ENCODE measurements at regions not wholly inside any gene's neighbourhood (a gene's known extent, or its start where the extent isn't known, plus 50 kb on each side); places are given as distances from the start of the nearest gene placed in this dataset.

GRCh38 chr13:47126432-47126831 lies 229.6 kb upstream of the HTR2A start:
- DNase-seq (ENCODE audit: low read depth): peak; percentile 12
- no peak for TF ChIP-seq MAX (IDR thresholded peaks at IDR 0.05; ENCODE audit: low read depth, low read length)
- TF ChIP-seq CTCF (IDR thresholded peaks at IDR 0.05; ENCODE audit: low read depth, low read length): no peak
- no peak for TF ChIP-seq POLR2A (IDR thresholded peaks at IDR 0.05; ENCODE audit: extremely low read depth, insufficient read length)
- no peak overlapping the region for H3K4me3 ChIP-seq (ENCODE audit: low read depth, low read length)

GRCh38 chr13:47121092-47121763 lies 224.4 kb upstream of the HTR2A start:
- no peak for TF ChIP-seq POLR2A (IDR thresholded peaks at IDR 0.05; ENCODE audit: extremely low read depth, insufficient read length)
- TF ChIP-seq MAX (IDR thresholded peaks at IDR 0.05; ENCODE audit: low read depth, low read length): no peak
- no peak for TF ChIP-seq CTCF (IDR thresholded peaks at IDR 0.05; ENCODE audit: low read depth, low read length)
- no peak for TF ChIP-seq MYC (IDR thresholded peaks at IDR 0.05; ENCODE audit: low read depth, low read length)

GRCh38 chr13:47120282-47120681 lies 223.4 kb upstream of the HTR2A start:
- no peak for TF ChIP-seq CTCF (IDR thresholded peaks at IDR 0.05; ENCODE audit: low read depth, low read length)
- DNase-seq (ENCODE audit: low read depth): no peak
- H3K4me3 ChIP-seq (ENCODE audit: low read depth, low read length): no peak overlapping the region

More at GRCh38 chr13:47121092-47121763, 224.4 kb upstream of the HTR2A start:
- H3K4me3 ChIP-seq (ENCODE audit: low read depth, low read length): no peak overlapping the region
- DNase-seq (ENCODE audit: low read depth): no peak

GRCh38 chr13:47119575-47120235 lies 222.9 kb upstream of the HTR2A start:
- TF ChIP-seq POLR2A (IDR thresholded peaks at IDR 0.05; ENCODE audit: extremely low read depth, insufficient read length) (no peak), CTCF (IDR thresholded peaks at IDR 0.05; ENCODE audit: low read depth, low read length) (no peak), MYC (IDR thresholded peaks at IDR 0.05; ENCODE audit: low read depth, low read length) (no peak), MAX (IDR thresholded peaks at IDR 0.05; ENCODE audit: low read depth, low read length) (no peak)
- no peak for DNase-seq (ENCODE audit: low read depth)

GRCh38 chr13:47117268-47117667 lies 220.4 kb upstream of the HTR2A start:
- H3K4me3 ChIP-seq (ENCODE audit: low read depth, low read length): no peak overlapping the region
- DNase-seq (ENCODE audit: low read depth): no peak
- TF ChIP-seq POLR2A (IDR thresholded peaks at IDR 0.05; ENCODE audit: extremely low read depth, insufficient read length) (no peak), MYC (IDR thresholded peaks at IDR 0.05; ENCODE audit: low read depth, low read length) (no peak), MAX (IDR thresholded peaks at IDR 0.05; ENCODE audit: low read depth, low read length) (no peak), CTCF (IDR thresholded peaks at IDR 0.05; ENCODE audit: low read depth, low read length) (no peak)

More at GRCh38 chr13:47119575-47120235, 222.9 kb upstream of the HTR2A start:
- no peak overlapping the region for H3K4me3 ChIP-seq (ENCODE audit: low read depth, low read length)

Measured in NB4 (cell line).